ENCODE measurements at regions not wholly inside any gene's neighbourhood (a gene's known extent, or its start where the extent isn't known, plus 50 kb on each side); places are given as distances from the start of the nearest gene placed in this dataset.

GRCh38 chr1:192950926-192951325 lies 108.2 kb downstream of the UCHL5 start:
- no peaks in the 10 kb centered on the region for H3K36me3 Mint-ChIP-seq
- ATAC-seq (no peak), DNase-seq (ENCODE audit: low spot score) (no peak)
- no peaks in the 10 kb centered on the region for H3K4me1 Mint-ChIP-seq
- TF ChIP-seq USF2 (CRISPR knock-in tag; IDR thresholded peaks at IDR 0.05) (no peak), GRHL2 (CRISPR knock-in tag; IDR thresholded peaks at IDR 0.05; ENCODE audit: insufficient replicate concordance, severe bottlenecking) (no peak), OVOL2 (CRISPR knock-in tag; IDR thresholded peaks at IDR 0.05; ENCODE audit: borderline replicate concordance) (no peak)
- POLR2A ChIA-PET, result no interaction called here
- CTCF ChIA-PET, result no interaction called here
- no peaks in the 10 kb centered on the region for H3K27me3 Mint-ChIP-seq (ENCODE audit: low read depth)
- H3K4me3 Mint-ChIP-seq, result no peak overlapping the region
- no peak overlapping the region for H3K27ac Mint-ChIP-seq
- H3K9me3 Mint-ChIP-seq, result no peaks in the 10 kb centered on the region

- Mint-ChIP-seq H3K36me3 (no peaks in the 10 kb centered on the region), H3K27me3 (ENCODE audit: low read depth) (no peaks in the 10 kb centered on the region), H3K4me3 (no peak overlapping the region), H3K27ac (no peak overlapping the region), H3K4me1 (no peaks in the 10 kb centered on the region), H3K9me3 (no peaks in the 10 kb centered on the region)
- ATAC-seq, result no peak
- ChIA-PET POLR2A (no interaction called here), CTCF (no interaction called here)
- no peak for DNase-seq (ENCODE audit: low spot score)
- no peak for TF ChIP-seq ZNF281 (CRISPR knock-in tag; IDR thresholded peaks at IDR 0.05)
- no peak for TF ChIP-seq TEAD4 (CRISPR knock-in tag; IDR thresholded peaks at IDR 0.05)
- no peak for TF ChIP-seq ZMAT4 (CRISPR knock-in tag; IDR thresholded peaks at IDR 0.05)
- TF ChIP-seq CREB1 (CRISPR knock-in tag; IDR thresholded peaks at IDR 0.05), result no peak
- TF ChIP-seq SMAD4 (CRISPR knock-in tag; IDR thresholded peaks at IDR 0.05), result no peak
- no peak for TF ChIP-seq ELF4 (CRISPR knock-in tag; IDR thresholded peaks at IDR 0.05; ENCODE audit: low read depth)
- no peak for TF ChIP-seq SP1 (CRISPR knock-in tag; conservative IDR thresholded peaks at IDR 0.05)
- TF ChIP-seq ATF2 (CRISPR knock-in tag; IDR thresholded peaks at IDR 0.05; ENCODE audit: borderline replicate concordance, low read depth), result no peak
- no peak for TF ChIP-seq JUN (CRISPR knock-in tag; IDR thresholded peaks at IDR 0.05)
- TF ChIP-seq NR3C1 (CRISPR knock-in tag; conservative IDR thresholded peaks at IDR 0.05; ENCODE audit: low read depth), result no peak
- no peak for TF ChIP-seq ZBTB43 (CRISPR knock-in tag; IDR thresholded peaks at IDR 0.05)
- TF ChIP-seq TEAD1 (CRISPR knock-in tag; IDR thresholded peaks at IDR 0.05), result no peak
- TF ChIP-seq STAT6 (CRISPR knock-in tag; conservative IDR thresholded peaks at IDR 0.05; ENCODE audit: low read depth), result no peak
- no peak for TF ChIP-seq HMGA2 (CRISPR knock-in tag; IDR thresholded peaks at IDR 0.05)
- TF ChIP-seq ZBTB21 (CRISPR knock-in tag; IDR thresholded peaks at IDR 0.05; ENCODE audit: borderline replicate concordance), result no peak
- no peak for TF ChIP-seq PRDM15 (CRISPR knock-in tag; IDR thresholded peaks at IDR 0.05)
- no peak for TF ChIP-seq ZNF423 (CRISPR knock-in tag; IDR thresholded peaks at IDR 0.05)
- TF ChIP-seq SOX15 (CRISPR knock-in tag; IDR thresholded peaks at IDR 0.05), result no peak
Observed at GRCh38 chr1:192951691-192952460, 107.3 kb downstream of the UCHL5 start.

Measured in WTC11 (cell line).